ENCODE measurements at regions not wholly inside any gene's neighbourhood (a gene's known extent, or its start where the extent isn't known, plus 50 kb on each side); places are given as distances from the start of the nearest gene placed in this dataset.

DNA sequence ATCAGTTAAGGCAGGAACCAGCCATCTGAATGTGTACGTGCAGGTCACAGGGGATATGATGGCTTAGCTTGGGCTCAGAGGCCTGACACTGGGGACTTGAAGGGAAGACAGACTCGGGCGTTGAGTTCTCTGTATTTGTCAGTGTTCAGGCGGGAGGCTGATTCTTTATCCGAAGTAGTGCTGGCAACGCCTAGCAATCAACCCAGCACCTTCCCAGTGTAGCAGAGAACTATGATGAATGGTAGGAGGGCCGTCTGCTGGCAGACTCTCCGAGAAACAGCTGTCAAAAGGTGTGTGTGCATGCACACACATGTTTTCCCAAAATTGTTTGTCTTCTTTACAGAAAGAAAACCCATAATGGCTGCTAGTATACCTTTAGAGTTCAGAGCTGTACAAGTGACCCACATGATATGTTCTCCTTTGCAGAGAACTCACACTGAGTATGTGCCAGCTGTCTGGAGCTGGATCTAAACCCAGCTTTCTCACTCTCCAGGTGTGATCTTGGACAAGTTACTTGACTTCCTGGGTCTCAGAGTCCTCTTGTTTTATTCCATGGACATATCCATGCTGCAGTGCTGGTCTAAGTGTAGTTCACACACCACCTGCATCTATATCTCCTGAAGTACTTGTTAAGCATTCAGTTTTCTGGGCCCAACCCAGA lies 74.5 kb upstream of the LARS2 start:
- H2AFZ ChIP-seq (ENCODE audit: low read depth, low read length, poor library complexity, severe bottlenecking) = no peak overlapping the region
- no peak for DNase-seq (ENCODE audit: low read depth, low spot score)
- BruUV-seq (replicated peaks) = no TSS peak
- ChIA-PET CTCF (no interaction called here), POLR2A (no interaction called here), RAD21 (ENCODE audit: low non-redundant PET in 1 of 2, low total read pairs in 2 of 2, uncharacterized antibody in 2 of 2, unreplicated experiment in 2 of 2) (no interaction called here)
- H3K9ac ChIP-seq (ENCODE audit: low read length) = no peak overlapping the region
- no peak overlapping the region for H3K27ac ChIP-seq (ENCODE audit: low read depth, low read length)
- no peaks in the 10 kb centered on the region for H3K9me2 ChIP-seq (ENCODE audit: insufficient read depth)
- intact Hi-C loops (cut with micrococcal nuclease) = no loop called here
- H3K4me2 ChIP-seq (ENCODE audit: low read length) = no peak overlapping the region
- TF ChIP-seq FOSL1 (IDR thresholded peaks at IDR 0.05; ENCODE audit: low read depth) = no peak
- TF ChIP-seq POLR2A (IDR thresholded peaks at IDR 0.05; ENCODE audit: borderline replicate concordance, extremely low read depth, insufficient read depth, insufficient read length) = no peak
- no peak for TF ChIP-seq SIN3A (IDR thresholded peaks at IDR 0.05; ENCODE audit: low read depth)
- TF ChIP-seq TCF7L2 (IDR thresholded peaks at IDR 0.05; ENCODE audit: borderline replicate concordance, extremely low read depth, insufficient read depth, insufficient read length) = no peak
- TF ChIP-seq RAD21 (IDR thresholded peaks at IDR 0.05; ENCODE audit: low read depth) = no peak
- TF ChIP-seq ZFX (IDR thresholded peaks at IDR 0.05) = no peak
- TF ChIP-seq, protein P1, sequence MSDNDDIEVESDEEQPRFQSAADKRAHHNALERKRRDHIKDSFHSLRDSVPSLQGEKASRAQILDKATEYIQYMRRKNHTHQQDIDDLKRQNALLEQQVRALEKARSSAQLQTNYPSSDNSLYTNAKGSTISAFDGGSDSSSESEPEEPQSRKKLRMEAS (IDR thresholded peaks at IDR 0.05) = no peak
- TF ChIP-seq YY1 (IDR thresholded peaks at IDR 0.05; ENCODE audit: extremely low read depth, insufficient replicate concordance, low read depth, low read length) = no peak
- H3K9me3 ChIP-seq (ENCODE audit: control insufficient read depth in 1 of 2, insufficient read depth in 1 of 2, low read depth in 1 of 2, low read length in 2 of 2) = no peaks in the 10 kb centered on the region
- no peak for ATAC-seq
- H3K4me1 ChIP-seq (ENCODE audit: control insufficient read depth in 1 of 2, insufficient read depth in 2 of 2, low read length in 2 of 2) = no peaks in the 10 kb centered on the region
- no peaks in the 10 kb centered on the region for H3K27me3 ChIP-seq (ENCODE audit: insufficient read depth, low read length)
- H3K4me3 ChIP-seq (replicated peaks in 1 of 2; ENCODE audit: low read depth in 1 of 2, low read length in 2 of 2) = no peak overlapping the region
- H3K79me2 ChIP-seq (ENCODE audit: insufficient read depth, low read length) = no peaks in the 10 kb centered on the region
- no peaks in the 10 kb centered on the region for H4K20me1 ChIP-seq (ENCODE audit: insufficient read depth)
- no peaks in the 10 kb centered on the region for H3K36me3 ChIP-seq (ENCODE audit: control insufficient read depth in 1 of 2, insufficient read depth in 2 of 2, low read length in 2 of 2)

DNA sequence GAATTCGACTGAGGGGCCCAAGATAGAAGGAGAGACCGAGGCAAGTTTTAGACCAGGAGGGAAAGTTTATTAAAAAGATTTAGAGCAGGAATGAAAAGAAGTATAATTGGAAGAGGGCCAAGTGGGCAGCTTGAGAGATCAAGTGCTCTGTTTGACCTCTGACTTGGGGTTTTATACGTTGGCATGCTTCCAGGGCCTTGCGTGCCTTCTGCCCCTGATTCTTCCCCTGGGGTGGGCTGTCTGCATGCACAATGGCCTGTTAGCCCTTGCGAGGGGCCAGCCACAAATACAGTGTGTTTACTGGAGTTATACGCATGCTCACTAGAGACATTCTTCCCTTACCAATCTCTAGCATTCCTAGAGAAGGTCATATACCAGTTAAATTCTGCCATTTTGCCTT lies 70.7 kb upstream of the LARS2 start:
- Histone ChIP-seq H3K27ac (ENCODE audit: low read depth, low read length) (no peak overlapping the region), H3K79me2 (ENCODE audit: insufficient read depth, low read length) (no peaks in the 10 kb centered on the region), H3K36me3 (ENCODE audit: control insufficient read depth in 1 of 2, insufficient read depth in 2 of 2, low read length in 2 of 2) (no peaks in the 10 kb centered on the region), H3K4me1 (ENCODE audit: control insufficient read depth in 1 of 2, insufficient read depth in 2 of 2, low read length in 2 of 2) (no peaks in the 10 kb centered on the region), H3K4me3 (replicated peaks in 1 of 2; ENCODE audit: low read depth in 1 of 2, low read length in 2 of 2) (no peak overlapping the region), H3K9me2 (ENCODE audit: insufficient read depth) (no peaks in the 10 kb centered on the region; the same call in 1 of the 2 replicates), H3K27me3 (ENCODE audit: insufficient read depth, low read length) (no peaks in the 10 kb centered on the region), H2AFZ (ENCODE audit: low read depth, low read length, poor library complexity, severe bottlenecking) (no peak overlapping the region), H3K9me3 (ENCODE audit: control insufficient read depth in 1 of 2, insufficient read depth in 1 of 2, low read depth in 1 of 2, low read length in 2 of 2) (no peaks in the 10 kb centered on the region), H4K20me1 (ENCODE audit: insufficient read depth) (no peaks in the 10 kb centered on the region), H3K4me2 (ENCODE audit: low read length) (no peak overlapping the region), H3K9ac (ENCODE audit: low read length) (no peak overlapping the region)
- no peak for DNase-seq (ENCODE audit: low read depth, low spot score)
- ATAC-seq = no peak
- POLR2A ChIA-PET = no interaction called here
- TF ChIP-seq SP1 (IDR thresholded peaks at IDR 0.05; ENCODE audit: low read depth) = no peak
- no peak for TF ChIP-seq RAD21 (IDR thresholded peaks at IDR 0.05; ENCODE audit: low read depth)
- TF ChIP-seq JUND (IDR thresholded peaks at IDR 0.05) = no peak
- no peak for TF ChIP-seq POLR2A (IDR thresholded peaks at IDR 0.05; ENCODE audit: borderline replicate concordance, extremely low read depth, insufficient read depth, insufficient read length)
- TF ChIP-seq EZH2phosphoT487 (IDR thresholded peaks at IDR 0.05; ENCODE audit: borderline replicate concordance) = no peak
- no peak for TF ChIP-seq CEBPB (IDR thresholded peaks at IDR 0.05; ENCODE audit: low read depth)
- TF ChIP-seq EGR1 (IDR thresholded peaks at IDR 0.05; ENCODE audit: low read depth) = no peak
- TF ChIP-seq CBX3 (IDR thresholded peaks at IDR 0.05; ENCODE audit: low read depth) = no peak
- no peak for TF ChIP-seq SIN3A (IDR thresholded peaks at IDR 0.05; ENCODE audit: low read depth)
- TF ChIP-seq, protein P2, sequence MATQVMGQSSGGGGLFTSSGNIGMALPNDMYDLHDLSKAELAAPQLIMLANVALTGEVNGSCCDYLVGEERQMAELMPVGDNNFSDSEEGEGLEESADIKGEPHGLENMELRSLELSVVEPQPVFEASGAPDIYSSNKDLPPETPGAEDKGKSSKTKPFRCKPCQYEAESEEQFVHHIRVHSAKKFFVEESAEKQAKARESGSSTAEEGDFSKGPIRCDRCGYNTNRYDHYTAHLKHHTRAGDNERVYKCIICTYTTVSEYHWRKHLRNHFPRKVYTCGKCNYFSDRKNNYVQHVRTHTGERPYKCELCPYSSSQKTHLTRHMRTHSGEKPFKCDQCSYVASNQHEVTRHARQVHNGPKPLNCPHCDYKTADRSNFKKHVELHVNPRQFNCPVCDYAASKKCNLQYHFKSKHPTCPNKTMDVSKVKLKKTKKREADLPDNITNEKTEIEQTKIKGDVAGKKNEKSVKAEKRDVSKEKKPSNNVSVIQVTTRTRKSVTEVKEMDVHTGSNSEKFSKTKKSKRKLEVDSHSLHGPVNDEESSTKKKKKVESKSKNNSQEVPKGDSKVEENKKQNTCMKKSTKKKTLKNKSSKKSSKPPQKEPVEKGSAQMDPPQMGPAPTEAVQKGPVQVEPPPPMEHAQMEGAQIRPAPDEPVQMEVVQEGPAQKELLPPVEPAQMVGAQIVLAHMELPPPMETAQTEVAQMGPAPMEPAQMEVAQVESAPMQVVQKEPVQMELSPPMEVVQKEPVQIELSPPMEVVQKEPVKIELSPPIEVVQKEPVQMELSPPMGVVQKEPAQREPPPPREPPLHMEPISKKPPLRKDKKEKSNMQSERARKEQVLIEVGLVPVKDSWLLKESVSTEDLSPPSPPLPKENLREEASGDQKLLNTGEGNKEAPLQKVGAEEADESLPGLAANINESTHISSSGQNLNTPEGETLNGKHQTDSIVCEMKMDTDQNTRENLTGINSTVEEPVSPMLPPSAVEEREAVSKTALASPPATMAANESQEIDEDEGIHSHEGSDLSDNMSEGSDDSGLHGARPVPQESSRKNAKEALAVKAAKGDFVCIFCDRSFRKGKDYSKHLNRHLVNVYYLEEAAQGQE (IDR thresholded peaks at IDR 0.05; ENCODE audit: low read depth) = no peak
- no peak for TF ChIP-seq ZFX (IDR thresholded peaks at IDR 0.05)
- CTCF ChIA-PET = no interaction called here
- intact Hi-C loops (cut with micrococcal nuclease) = no loop called here
- BruUV-seq (replicated peaks) = no TSS peak
- RAD21 ChIA-PET (ENCODE audit: low non-redundant PET in 1 of 2, low total read pairs in 2 of 2, uncharacterized antibody in 2 of 2, unreplicated experiment in 2 of 2) = no interaction called here

Data from HCT116 (cell line).